CD14-positive monocyte (primary cell): ENCODE measurements at regions not wholly inside any gene's neighbourhood (a gene's known extent, or its start where the extent isn't known, plus 50 kb on each side); places are given as distances from the start of the nearest gene placed in this dataset.

Source experiments
- DNase-seq, 3 donors: peaks; one replicate each; pipeline ENCODE4 v3.0.0-alpha.2; 2011 to 2022
- H2AFZ ChIP-seq: 2 replicates; pipeline ENCODE4 v1.6.0; 2012; ENCODE audit warnings: mild to moderate bottlenecking, low read depth, low read length, inconsistent platforms; ENCODE audit not compliant: insufficient read depth, poor library complexity, severe bottlenecking
- H3K27ac ChIP-seq, 2 donors: 1 replicate in 1 of 2; 2 replicates in 1 of 2; pipeline ENCODE4 v1.5.1; 2012 to 2013; ENCODE audit warnings: low read length in 2 of 2, control low read depth in 1 of 2, inconsistent platforms in 1 of 2, low read depth in 1 of 2, mild to moderate bottlenecking in 1 of 2
- H3K27me3 ChIP-seq, 2 donors: one replicate each; pipeline versions ENCODE4 v1.6.0 to v1.6.1; 2011 to 2013; ENCODE audit warnings: low read length in 2 of 2; ENCODE audit not compliant: control insufficient read depth in 2 of 2, insufficient read depth in 2 of 2
- H3K36me3 ChIP-seq, 2 donors: replicated peaks in 1 of 2; 1 replicate in 1 of 2; 2 replicates in 1 of 2; pipeline versions ENCODE4 v1.5.1 to v1.6.1; 2012 to 2013; ENCODE audit warnings: low read length in 2 of 2, control low read depth in 1 of 2, inconsistent platforms in 1 of 2, mild to moderate bottlenecking in 1 of 2; ENCODE audit not compliant: insufficient read depth in 2 of 2, control insufficient read depth in 1 of 2
- H3K4me1 ChIP-seq, 2 donors: 1 replicate in 1 of 2; 2 replicates in 1 of 2; pipeline versions ENCODE4 v1.5.1 to v1.6.1; 2012 to 2013; ENCODE audit warnings: low read length in 2 of 2, control low read depth in 1 of 2, inconsistent platforms in 1 of 2, mild to moderate bottlenecking in 1 of 2, moderate library complexity in 1 of 2; ENCODE audit not compliant: insufficient read depth in 2 of 2, control insufficient read depth in 1 of 2
- H3K4me2 ChIP-seq: replicated peaks from 2 replicates; pipeline ENCODE3; 2012; ENCODE audit warnings: low read length, moderate library complexity, mild to moderate bottlenecking; ENCODE audit not compliant: poor library complexity, severe bottlenecking; ENCODE audit errors: extremely low read depth
- H3K4me3 ChIP-seq, 3 experiments: fragments of 200-600 bp in 1 of 3; sonication (generic) in 1 of 3; replicated peaks in 1 of 3; 1 replicate in 2 of 3; 2 replicates in 1 of 3; pipeline ENCODE4 v1.5.1; 2011 to 2013; ENCODE audit warnings: low read length in 3 of 3, mild to moderate bottlenecking in 3 of 3, control low read depth in 2 of 3, low read depth in 2 of 3, inconsistent platforms in 1 of 3, moderate library complexity in 1 of 3
- H3K79me2 ChIP-seq: 2 replicates; pipeline ENCODE4 v1.6.0; 2012; ENCODE audit warnings: mild to moderate bottlenecking, control low read depth, inconsistent platforms, low read length, moderate library complexity; ENCODE audit not compliant: insufficient read depth
- H3K9ac ChIP-seq: 2 replicates; pipeline ENCODE4 v1.6.0; 2017; ENCODE audit warnings: low read length, mild to moderate bottlenecking; ENCODE audit not compliant: insufficient read depth, poor library complexity, severe bottlenecking
- H3K9me3 ChIP-seq, 2 donors: replicated peaks in 1 of 2; 1 replicate in 1 of 2; 2 replicates in 1 of 2; pipeline versions ENCODE4 v1.5.1 to v1.6.1; 2012 to 2013; ENCODE audit warnings: low read length in 2 of 2, control low read depth in 1 of 2; ENCODE audit not compliant: control insufficient read depth in 1 of 2, insufficient read depth in 1 of 2
- H4K20me1 ChIP-seq: 2 replicates; pipeline ENCODE4 v1.6.0; 2012; ENCODE audit warnings: mild to moderate bottlenecking, low read length, control low read depth, moderate library complexity; ENCODE audit not compliant: insufficient read depth
- H3K27ac Mint-ChIP-seq, 7 donors: one replicate each; pipeline ENCODE4 v1.8.0; 2020; ENCODE audit warnings: mild to moderate bottlenecking in 7 of 7, mixed read lengths in 7 of 7, moderate library complexity in 6 of 7, inconsistent platforms in 2 of 7
- H3K27me3 Mint-ChIP-seq, 3 donors: one replicate each; pipeline ENCODE4 v1.8.0; 2021 to 2022; ENCODE audit warnings: low read depth in 3 of 3, mild to moderate bottlenecking in 3 of 3, mixed read lengths in 3 of 3, moderate library complexity in 3 of 3, inconsistent platforms in 1 of 3
- H3K36me3 Mint-ChIP-seq, 2 donors: one replicate each; pipeline ENCODE4 v1.8.0; 2020; ENCODE audit warnings: mixed read lengths in 2 of 2, inconsistent platforms in 1 of 2, mild to moderate bottlenecking in 1 of 2
- H3K4me1 Mint-ChIP-seq: one replicate; pipeline ENCODE4 v1.8.0; 2020; ENCODE audit warnings: mild to moderate bottlenecking, mixed read lengths
- H3K4me3 Mint-ChIP-seq, 2 donors: one replicate each; pipeline ENCODE4 v1.8.0; 2020; ENCODE audit warnings: mild to moderate bottlenecking in 2 of 2, mixed read lengths in 2 of 2, moderate library complexity in 1 of 2
- H3K9me3 Mint-ChIP-seq, 7 donors: one replicate each; pipeline ENCODE4 v1.8.0; 2020 to 2022; ENCODE audit warnings: mixed read lengths in 7 of 7, mild to moderate bottlenecking in 6 of 7, moderate library complexity in 6 of 7, inconsistent platforms in 2 of 7
- WGBS: methylation state at CpG from one replicate; pipeline ENCODE4 v1.1.5; 2013; ENCODE audit warnings: missing lambda C conversion rate; ENCODE audit not compliant: insufficient coverage; 5-methylcytosine and 5-hydroxymethylcytosine counted together
- intact Hi-C, 2 donors: fragments of 100-400 bp; cut with micrococcal nuclease; formaldehyde crosslinking; loops; one replicate each; pipeline versions ENCODE4 v1.15.0 to v1.15.1; 2023
- TF ChIP-seq, protein P1 (sequence below): fragments of 200-600 bp; IDR thresholded peaks from one replicate; pipeline ENCODE4 v1.8.0; 2022; ENCODE audit warnings: antibody characterized with exemption, mild to moderate bottlenecking

DNA sequence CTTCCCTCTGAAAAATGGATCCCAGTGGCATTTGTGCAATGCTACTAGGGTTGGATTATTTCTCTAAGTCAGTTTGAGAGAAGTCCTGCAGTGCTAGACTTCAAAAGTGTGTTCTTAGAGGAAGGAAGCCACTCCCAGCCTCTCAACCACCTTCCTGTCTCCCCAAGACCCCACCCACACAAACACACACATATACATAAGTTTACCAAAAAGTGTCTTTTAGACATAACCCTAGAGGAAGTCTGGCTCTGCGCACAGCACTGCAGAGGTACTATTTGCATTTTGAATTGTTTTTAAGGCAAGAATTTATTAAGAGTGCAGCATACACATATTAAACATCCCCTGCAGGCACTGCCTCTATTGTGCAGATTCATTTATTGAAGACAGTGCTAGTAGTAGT is 127.3 kb downstream of the HHIPL2 start:
- H3K4me2 ChIP-seq, result no peak overlapping the region
- H3K4me3 Mint-ChIP-seq, result no peak overlapping the region
- no peak overlapping the region for H3K9ac ChIP-seq
- H4K20me1 ChIP-seq, result no peaks in the 10 kb centered on the region
- H3K9me3 Mint-ChIP-seq, result peaks cover 0 to 10% (median 5%) of the 10 kb centered on the region in 7 donors
- peaks cover 0 to 3% (median 2%) of the 10 kb centered on the region in 3 donors for H3K27me3 Mint-ChIP-seq
- H3K36me3 Mint-ChIP-seq, result no peaks in the 10 kb centered on the region
- H3K27ac Mint-ChIP-seq, result no peak overlapping the region
- H3K9me3 ChIP-seq, result no peaks in the 10 kb centered on the region
- H3K27me3 ChIP-seq, result no peaks in the 10 kb centered on the region
- TF ChIP-seq, protein P1, sequence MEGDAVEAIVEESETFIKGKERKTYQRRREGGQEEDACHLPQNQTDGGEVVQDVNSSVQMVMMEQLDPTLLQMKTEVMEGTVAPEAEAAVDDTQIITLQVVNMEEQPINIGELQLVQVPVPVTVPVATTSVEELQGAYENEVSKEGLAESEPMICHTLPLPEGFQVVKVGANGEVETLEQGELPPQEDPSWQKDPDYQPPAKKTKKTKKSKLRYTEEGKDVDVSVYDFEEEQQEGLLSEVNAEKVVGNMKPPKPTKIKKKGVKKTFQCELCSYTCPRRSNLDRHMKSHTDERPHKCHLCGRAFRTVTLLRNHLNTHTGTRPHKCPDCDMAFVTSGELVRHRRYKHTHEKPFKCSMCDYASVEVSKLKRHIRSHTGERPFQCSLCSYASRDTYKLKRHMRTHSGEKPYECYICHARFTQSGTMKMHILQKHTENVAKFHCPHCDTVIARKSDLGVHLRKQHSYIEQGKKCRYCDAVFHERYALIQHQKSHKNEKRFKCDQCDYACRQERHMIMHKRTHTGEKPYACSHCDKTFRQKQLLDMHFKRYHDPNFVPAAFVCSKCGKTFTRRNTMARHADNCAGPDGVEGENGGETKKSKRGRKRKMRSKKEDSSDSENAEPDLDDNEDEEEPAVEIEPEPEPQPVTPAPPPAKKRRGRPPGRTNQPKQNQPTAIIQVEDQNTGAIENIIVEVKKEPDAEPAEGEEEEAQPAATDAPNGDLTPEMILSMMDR, result no peak
- no peak overlapping the region for H3K4me3 ChIP-seq
- no CpG with 5 or more reads among the region's 1 CpG for WGBS
- no peaks in the 10 kb centered on the region for H3K79me2 ChIP-seq
- no peak overlapping the region for H3K27ac ChIP-seq
- no peak for DNase-seq
- H3K4me1 Mint-ChIP-seq, result peaks cover 1% of the 10 kb centered on the region
- H3K36me3 ChIP-seq, result no peaks in the 10 kb centered on the region
- H3K4me1 ChIP-seq, result no peaks in the 10 kb centered on the region
- no peak overlapping the region for H2AFZ ChIP-seq
- intact Hi-C loops, result no loop called here

GRCh38 chr1:222418654-222419053 is 129.2 kb downstream of the HHIPL2 start:
- Mint-ChIP-seq H3K9me3 (peaks cover 0 to 6% (median 1%) of the 10 kb centered on the region in 7 donors), H3K4me1 (peaks cover 1% of the 10 kb centered on the region), H3K36me3 (no peaks in the 10 kb centered on the region), H3K27me3 (peaks cover 0 to 3% (median 0%) of the 10 kb centered on the region in 3 donors), H3K27ac (no peak overlapping the region), H3K4me3 (no peak overlapping the region)
- H3K36me3 ChIP-seq, result no peaks in the 10 kb centered on the region
- H4K20me1 ChIP-seq, result no peaks in the 10 kb centered on the region
- no peaks in the 10 kb centered on the region for H3K27me3 ChIP-seq
- no peak overlapping the region for H3K9ac ChIP-seq
- no peaks in the 10 kb centered on the region for H3K79me2 ChIP-seq
- no peak overlapping the region for H3K27ac ChIP-seq
- no peaks in the 10 kb centered on the region for H3K4me1 ChIP-seq
- H3K4me3 ChIP-seq, result no peak overlapping the region
- no peak for DNase-seq
- H2AFZ ChIP-seq, result no peak overlapping the region
- H3K9me3 ChIP-seq, result no peaks in the 10 kb centered on the region
- intact Hi-C loops, result no loop called here
- no peak overlapping the region for H3K4me2 ChIP-seq
- no CpG with 5 or more reads among the region's 1 CpG for WGBS
- TF ChIP-seq, protein P1, result no peak
